ENCODE measurements at regions not wholly inside any gene's neighbourhood (a gene's known extent, or its start where the extent isn't known, plus 50 kb on each side); places are given as distances from the start of the nearest gene placed in this dataset.

- no peak for TF ChIP-seq LARP7 (IDR thresholded peaks at IDR 0.05)
- no peak for TF ChIP-seq PKNOX1 (IDR thresholded peaks at IDR 0.05)
- no peak for TF ChIP-seq REST (IDR thresholded peaks at IDR 0.05; ENCODE audit: low read depth, low read length)
Observed at GRCh38 chr2:14221466-14221865, 411.1 kb upstream of the LRATD1 start (continued).

- no peak overlapping the region for H3K9ac ChIP-seq (ENCODE audit: control insufficient read depth, insufficient read depth, low read length)
- H4K20me1 ChIP-seq (ENCODE audit: control insufficient read depth, insufficient read depth): no peaks in the 10 kb centered on the region
- SMC1A ChIA-PET (ENCODE audit: uncharacterized antibody, unreplicated experiment): no interaction called here
- FAIRE-seq: no peak
- POLR2A ChIA-PET: no interaction called here
- H2AFZ ChIP-seq (ENCODE audit: control insufficient read depth, low read depth, low read length): no peak overlapping the region
- no peaks in the 10 kb centered on the region for H3K79me2 ChIP-seq (ENCODE audit: control insufficient read depth, insufficient read depth, low read length)
- H3K27me3 ChIP-seq (replicated peaks in 1 of 2; ENCODE audit: control insufficient read depth in 2 of 2, insufficient read depth in 2 of 2, low read length in 1 of 2): no peaks in the 10 kb centered on the region
- H3K4me3 ChIP-seq: no peak overlapping the region
- BruUV-seq (replicated peaks): no TSS peak
- RAD21 ChIA-PET (ENCODE audit: unreplicated experiment): no interaction called here
- peak; percentile 50 for ATAC-seq
- H3K4me2 ChIP-seq (ENCODE audit: control insufficient read depth, insufficient read depth): no peak overlapping the region
- 0% methylated on average over 1 of the region's 1 CpG for WGBS (ENCODE audit: insufficient coverage, insufficient replicate concordance, low lambda C conversion rate, missing lambda C conversion rate)
- CTCF ChIA-PET: no interaction called here
- H3K27ac ChIP-seq (ENCODE audit: control insufficient read depth, insufficient read depth): no peak overlapping the region
- no peaks in the 10 kb centered on the region for H3K9me3 ChIP-seq (replicated peaks; ENCODE audit: control insufficient read depth, insufficient read depth, low read length)
- no peak for DNase-seq (ENCODE audit: low read depth, low spot score)
- intact Hi-C loops (cut with micrococcal nuclease; ENCODE audit: unreplicated experiment) (no loop called here), in situ Hi-C loops (cut with MboI) (no loop called here)
- no peaks in the 10 kb centered on the region for H3K4me1 ChIP-seq (ENCODE audit: control insufficient read depth, insufficient read depth, low read length)
- H3K36me3 ChIP-seq (ENCODE audit: control insufficient read depth in 2 of 2, insufficient read depth in 2 of 2, low read length in 1 of 2): no peaks in the 10 kb centered on the region
- TF ChIP-seq EGR1 (IDR thresholded peaks at IDR 0.05; ENCODE audit: borderline replicate concordance in 1 of 2, low read depth in 2 of 2, low read length in 2 of 2) (no peak), REST (IDR thresholded peaks at IDR 0.05; ENCODE audit: low read depth, low read length) (no peak), ZZZ3 (IDR thresholded peaks at IDR 0.05; ENCODE audit: control insufficient read depth, insufficient read length, low read depth) (no peak), ZNF687 (IDR thresholded peaks at IDR 0.05) (no peak), ESRRA (IDR thresholded peaks at IDR 0.05; ENCODE audit: low read length) (no peak), BCL11A (IDR thresholded peaks at IDR 0.05; ENCODE audit: low read depth, low read length) (no peak), IRF5 (IDR thresholded peaks at IDR 0.05; ENCODE audit: borderline replicate concordance) (no peak)
Observed at GRCh38 chr2:14223576-14223975, 408.9 kb upstream of the LRATD1 start.
